WTC11 (cell line): ENCODE measurements at regions not wholly inside any gene's neighbourhood (a gene's known extent, or its start where the extent isn't known, plus 50 kb on each side); places are given as distances from the start of the nearest gene placed in this dataset.
A peak's percentile ranks its signal among the peaks of the same experiment; 100 is the strongest.

Experiments used
- ATAC-seq: fragments of 200-7000 bp; cut with Tn5 transposase; 2 replicates; pipeline ENCODE4 v1.10.0; 2021; ENCODE audit warnings: mild to moderate bottlenecking, moderate library complexity
- CTCF ChIA-PET: fragments of 300-600 bp; sonication (Branson Sonifier 250); formaldehyde crosslinking; loops from one replicate; lab custom pipeline; 2021; ENCODE audit warnings: antibody characterized with exemption; lab: Charles Lee
- POLR2A ChIA-PET: fragments of 350-600 bp; sonication (Branson Sonifier 250); formaldehyde crosslinking; loops from one replicate; lab custom pipeline; 2021; ENCODE audit warnings: antibody characterized with exemption; lab: Charles Lee
- DNase-seq: peaks from one replicate; pipeline ENCODE4 v3.0.0; 2021; ENCODE audit warnings: low spot score
- H3K27ac Mint-ChIP-seq: 2 replicates; pipeline ENCODE4 v1.8.0; 2021; ENCODE audit warnings: mixed read lengths
- H3K27me3 Mint-ChIP-seq: 2 replicates; pipeline ENCODE4 v1.8.0; 2021; ENCODE audit warnings: low read depth, mild to moderate bottlenecking, moderate library complexity, mixed read lengths
- H3K36me3 Mint-ChIP-seq: 2 replicates; pipeline ENCODE4 v1.8.0; 2021; ENCODE audit warnings: mixed read lengths
- H3K4me1 Mint-ChIP-seq: 2 replicates; pipeline ENCODE4 v1.8.0; 2022; ENCODE audit warnings: mixed read lengths
- H3K4me3 Mint-ChIP-seq: 2 replicates; pipeline ENCODE4 v1.8.0; 2021; ENCODE audit warnings: mild to moderate bottlenecking, moderate library complexity, mixed read lengths
- H3K9me3 Mint-ChIP-seq: 2 replicates; pipeline ENCODE4 v1.8.0; 2021; ENCODE audit warnings: mixed read lengths
- AFF4 ChIP-seq: sonication (generic); formaldehyde crosslinking; IDR thresholded peaks from 2 replicates; pipeline ENCODE4 v1.8.1; 2023; ENCODE audit warnings: mild to moderate bottlenecking, missing genetic modification reagents, borderline replicate concordance
- EMX1 ChIP-seq: fragments of 250-450 bp; sonication (Bioruptor Pico); IDR thresholded peaks from 2 replicates; pipeline ENCODE4 v1.8.0; 2021; ENCODE audit warnings: mild to moderate bottlenecking
- ESRRA ChIP-seq: sonication (generic); formaldehyde crosslinking; IDR thresholded peaks from 2 replicates; pipeline ENCODE4 v1.8.1; 2022; ENCODE audit warnings: mild to moderate bottlenecking, missing genetic modification reagents, borderline replicate concordance
- FOXK1 ChIP-seq: sonication (generic); formaldehyde crosslinking; IDR thresholded peaks from 2 replicates; pipeline ENCODE4 v1.8.0; 2022; ENCODE audit warnings: mild to moderate bottlenecking, moderate library complexity, missing genetic modification reagents
- GTF2I ChIP-seq: fragments of 250-450 bp; sonication (Bioruptor Pico); conservative IDR thresholded peaks from 2 replicates; pipeline ENCODE4 v1.4.0; 2021; ENCODE audit warnings: mild to moderate bottlenecking
- JUN ChIP-seq: sonication (generic); formaldehyde crosslinking; IDR thresholded peaks from 2 replicates; pipeline ENCODE4 v1.8.0; 2023; ENCODE audit warnings: mild to moderate bottlenecking, missing genetic modification reagents
- NFE2L1 ChIP-seq: sonication (generic); formaldehyde crosslinking; IDR thresholded peaks from 2 replicates; pipeline ENCODE4 v1.8.1; 2023; ENCODE audit warnings: missing genetic modification reagents
- NR3C1 ChIP-seq: sonication (generic); formaldehyde crosslinking; conservative IDR thresholded peaks from 2 replicates; pipeline ENCODE4 v1.8.1; 2023; ENCODE audit warnings: low read depth, mild to moderate bottlenecking, missing genetic modification reagents
- SMAD4 ChIP-seq: sonication (generic); formaldehyde crosslinking; IDR thresholded peaks from 2 replicates; pipeline ENCODE4 v1.8.0; 2022; ENCODE audit warnings: mild to moderate bottlenecking, missing genetic modification reagents
- SOX15 ChIP-seq: fragments of 250-450 bp; sonication (Bioruptor Pico); IDR thresholded peaks from 2 replicates; pipeline ENCODE4 v1.9.0; 2021; ENCODE audit warnings: mild to moderate bottlenecking
- STAT6 ChIP-seq: sonication (generic); formaldehyde crosslinking; conservative IDR thresholded peaks from 2 replicates; pipeline ENCODE4 v1.8.1; 2023; ENCODE audit warnings: mild to moderate bottlenecking, low read depth, missing genetic modification reagents, moderate library complexity
- ZNF138 ChIP-seq: sonication (generic); formaldehyde crosslinking; conservative IDR thresholded peaks from 2 replicates; pipeline ENCODE4 v1.8.1; 2022; ENCODE audit warnings: mild to moderate bottlenecking, moderate library complexity, missing genetic modification reagents
- ZNF671 ChIP-seq: fragments of 250-450 bp; sonication (Bioruptor Pico); IDR thresholded peaks from 2 replicates; pipeline ENCODE4 v1.8.0; 2021; ENCODE audit warnings: mild to moderate bottlenecking

- ChIA-PET CTCF (interaction anchor here (0.6 to 1.5 kb wide), 2 partner anchors 39 to 59 kb away, joined by 4 to 5 read pairs; no protein-coding TSS in a partner anchor), POLR2A (no interaction called here)
- TF ChIP-seq SOX15 (CRISPR knock-in tag) (no peak), EMX1 (no peak), SMAD4 (CRISPR knock-in tag) (no peak), NFE2L1 (CRISPR knock-in tag) (no peak)
- TF ChIP-seq, all 79 proteins: peak for 0
- Mint-ChIP-seq H3K4me3 (0 out of 2 replicates have a peak overlapping the region, but pooled peaks have one; percentile 7), H3K36me3 (0 out of 2 replicates have a peak, but pooled peaks cover 1% of the 10 kb centered on the region), H3K27me3 (no peaks in the 10 kb centered on the region), H3K9me3 (peaks cover 2% of the 10 kb centered on the region; the same call in 1 of the 2 replicates), H3K4me1 (peaks cover 36% of the 10 kb centered on the region), H3K27ac (peak overlapping the region; percentile 72)
- DNase-seq (no peak), ATAC-seq (peak; percentile 78)
These were observed 84.4 kb upstream of the NUDT12 start for GRCh38 chr5:103646698-103647614.

GRCh38 chr5:103645816-103646215, 83.2 kb upstream of the NUDT12 start:
- H3K4me3 Mint-ChIP-seq, result peak overlapping the region; percentile 10; the same call in 1 of the 2 replicates
- CTCF ChIA-PET, result no interaction called here

More at GRCh38 chr5:103645816-103646215, 83.2 kb upstream of the NUDT12 start:
- Mint-ChIP-seq H3K27me3 (no peaks in the 10 kb centered on the region), H3K27ac (peak overlapping the region; percentile 43), H3K9me3 (peaks cover 6% of the 10 kb centered on the region; the same call in 1 of the 2 replicates), H3K4me1 (peaks cover 36% of the 10 kb centered on the region), H3K36me3 (0 out of 2 replicates have a peak, but pooled peaks cover 3% of the 10 kb centered on the region)
- POLR2A ChIA-PET, result no interaction called here
- no peak for ATAC-seq
- DNase-seq, result no peak
- TF ChIP-seq ZNF138 (CRISPR knock-in tag), result no peak
- TF ChIP-seq STAT6 (CRISPR knock-in tag), result no peak
- no peak for TF ChIP-seq NR3C1 (CRISPR knock-in tag)
- TF ChIP-seq ESRRA (CRISPR knock-in tag), result no peak
- no peak for TF ChIP-seq ZNF671 (CRISPR knock-in tag)
- no peak for TF ChIP-seq FOXK1
- TF ChIP-seq AFF4 (CRISPR knock-in tag), result no peak
- no peak for TF ChIP-seq GTF2I
- no peak for TF ChIP-seq SMAD4 (CRISPR knock-in tag)
- no peak for TF ChIP-seq JUN (CRISPR knock-in tag)
- TF ChIP-seq, all 79 proteins: peak for 0
